ENCODE measurements at regions not wholly inside any gene's neighbourhood (a gene's known extent, or its start where the extent isn't known, plus 50 kb on each side); places are given as distances from the start of the nearest gene placed in this dataset.

DNA sequence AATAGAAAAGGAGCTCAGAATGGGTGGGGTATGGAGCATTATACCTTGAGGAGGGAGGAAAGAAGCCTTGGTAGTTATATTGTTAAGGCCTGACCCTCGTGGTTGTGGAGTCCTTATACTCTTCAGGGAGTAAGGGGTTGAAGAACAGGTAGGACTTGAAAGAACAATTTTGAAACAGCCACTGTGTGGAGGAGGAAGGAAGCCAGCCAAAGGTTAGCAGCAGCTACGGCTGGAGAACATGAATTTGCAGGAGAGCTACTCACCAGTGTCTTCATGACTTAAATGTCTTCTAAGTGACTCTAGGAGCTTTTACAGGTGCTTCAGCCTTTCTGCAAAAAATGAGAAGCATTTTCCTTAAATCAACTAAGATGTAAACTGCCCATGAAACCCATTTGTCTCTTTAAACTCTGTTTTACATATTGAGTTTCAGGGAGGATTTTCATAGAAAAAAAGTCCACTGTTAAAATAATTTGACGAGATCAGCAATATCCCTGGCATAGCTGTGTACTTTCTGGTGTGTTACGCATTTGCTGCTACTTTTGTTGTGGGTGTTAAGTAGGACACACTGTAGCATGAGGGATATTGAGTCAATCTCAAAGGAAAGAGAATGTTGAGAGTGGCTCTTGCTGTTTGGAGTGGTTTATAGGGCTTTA is 110.6 kb upstream of the ELL2 start:
- no peak for TF ChIP-seq POLR2AphosphoS5 (IDR thresholded peaks at IDR 0.05; ENCODE audit: low read depth, low read length)
- TF ChIP-seq, protein P1, sequence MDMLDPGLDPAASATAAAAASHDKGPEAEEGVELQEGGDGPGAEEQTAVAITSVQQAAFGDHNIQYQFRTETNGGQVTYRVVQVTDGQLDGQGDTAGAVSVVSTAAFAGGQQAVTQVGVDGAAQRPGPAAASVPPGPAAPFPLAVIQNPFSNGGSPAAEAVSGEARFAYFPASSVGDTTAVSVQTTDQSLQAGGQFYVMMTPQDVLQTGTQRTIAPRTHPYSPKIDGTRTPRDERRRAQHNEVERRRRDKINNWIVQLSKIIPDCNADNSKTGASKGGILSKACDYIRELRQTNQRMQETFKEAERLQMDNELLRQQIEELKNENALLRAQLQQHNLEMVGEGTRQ (IDR thresholded peaks at IDR 0.05; ENCODE audit: low read length), result no peak
- TF ChIP-seq, protein P2, sequence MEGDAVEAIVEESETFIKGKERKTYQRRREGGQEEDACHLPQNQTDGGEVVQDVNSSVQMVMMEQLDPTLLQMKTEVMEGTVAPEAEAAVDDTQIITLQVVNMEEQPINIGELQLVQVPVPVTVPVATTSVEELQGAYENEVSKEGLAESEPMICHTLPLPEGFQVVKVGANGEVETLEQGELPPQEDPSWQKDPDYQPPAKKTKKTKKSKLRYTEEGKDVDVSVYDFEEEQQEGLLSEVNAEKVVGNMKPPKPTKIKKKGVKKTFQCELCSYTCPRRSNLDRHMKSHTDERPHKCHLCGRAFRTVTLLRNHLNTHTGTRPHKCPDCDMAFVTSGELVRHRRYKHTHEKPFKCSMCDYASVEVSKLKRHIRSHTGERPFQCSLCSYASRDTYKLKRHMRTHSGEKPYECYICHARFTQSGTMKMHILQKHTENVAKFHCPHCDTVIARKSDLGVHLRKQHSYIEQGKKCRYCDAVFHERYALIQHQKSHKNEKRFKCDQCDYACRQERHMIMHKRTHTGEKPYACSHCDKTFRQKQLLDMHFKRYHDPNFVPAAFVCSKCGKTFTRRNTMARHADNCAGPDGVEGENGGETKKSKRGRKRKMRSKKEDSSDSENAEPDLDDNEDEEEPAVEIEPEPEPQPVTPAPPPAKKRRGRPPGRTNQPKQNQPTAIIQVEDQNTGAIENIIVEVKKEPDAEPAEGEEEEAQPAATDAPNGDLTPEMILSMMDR (IDR thresholded peaks at IDR 0.05; ENCODE audit: control extremely low read depth in 1 of 3, insufficient read depth in 1 of 3, low read depth in 1 of 3, low read length in 3 of 3), result no peak
- TF ChIP-seq, protein P3, sequence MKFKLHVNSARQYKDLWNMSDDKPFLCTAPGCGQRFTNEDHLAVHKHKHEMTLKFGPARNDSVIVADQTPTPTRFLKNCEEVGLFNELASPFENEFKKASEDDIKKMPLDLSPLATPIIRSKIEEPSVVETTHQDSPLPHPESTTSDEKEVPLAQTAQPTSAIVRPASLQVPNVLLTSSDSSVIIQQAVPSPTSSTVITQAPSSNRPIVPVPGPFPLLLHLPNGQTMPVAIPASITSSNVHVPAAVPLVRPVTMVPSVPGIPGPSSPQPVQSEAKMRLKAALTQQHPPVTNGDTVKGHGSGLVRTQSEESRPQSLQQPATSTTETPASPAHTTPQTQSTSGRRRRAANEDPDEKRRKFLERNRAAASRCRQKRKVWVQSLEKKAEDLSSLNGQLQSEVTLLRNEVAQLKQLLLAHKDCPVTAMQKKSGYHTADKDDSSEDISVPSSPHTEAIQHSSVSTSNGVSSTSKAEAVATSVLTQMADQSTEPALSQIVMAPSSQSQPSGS (IDR thresholded peaks at IDR 0.05; ENCODE audit: low read length), result no peak
- TF ChIP-seq RAD21 (IDR thresholded peaks at IDR 0.05 in 1 of 2, conservative IDR thresholded peaks at IDR 0.05 in 1 of 2; ENCODE audit: low read depth in 2 of 2, low read length in 2 of 2), result no peak
- no peak for TF ChIP-seq POLR2A (IDR thresholded peaks at IDR 0.05; ENCODE audit: control extremely low read depth in 1 of 2, low read depth in 2 of 2, low read length in 2 of 2)
- TF ChIP-seq YY1 (IDR thresholded peaks at IDR 0.05; ENCODE audit: low read depth, low read length), result no peak
- no peak for TF ChIP-seq EP300 (IDR thresholded peaks at IDR 0.05; ENCODE audit: borderline replicate concordance in 1 of 2, low read depth in 2 of 2, low read length in 2 of 2)
- no peak for TF ChIP-seq NANOG (IDR thresholded peaks at IDR 0.05; ENCODE audit: insufficient read depth, low read depth, low read length, poor library complexity, severe bottlenecking)
- TF ChIP-seq, protein P4, sequence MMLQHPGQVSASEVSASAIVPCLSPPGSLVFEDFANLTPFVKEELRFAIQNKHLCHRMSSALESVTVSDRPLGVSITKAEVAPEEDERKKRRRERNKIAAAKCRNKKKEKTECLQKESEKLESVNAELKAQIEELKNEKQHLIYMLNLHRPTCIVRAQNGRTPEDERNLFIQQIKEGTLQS (IDR thresholded peaks at IDR 0.05; ENCODE audit: insufficient read depth, low read depth, low read length), result no peak
- no peak for TF ChIP-seq SRF (IDR thresholded peaks at IDR 0.05; ENCODE audit: low read depth, low read length)
- no peak for TF ChIP-seq EZH2 (IDR thresholded peaks at IDR 0.05; ENCODE audit: low read depth, low read length, severe bottlenecking)

Data from H1 (cell line).